Activated naive CD8-positive, alpha-beta T cell treated with anti-CD3 and anti-CD28 coated beads, Interleukin-2, amount 50 U/mL, for 24 hours (primary cell): ENCODE measurements at regions not wholly inside any gene's neighbourhood (a gene's known extent, or its start where the extent isn't known, plus 50 kb on each side); places are given as distances from the start of the nearest gene placed in this dataset.

Experiments used
- ATAC-seq: fragments of 150-1000 bp; cut with Tn5 transposase; one replicate; pipeline ENCODE4 v1.10.0; 2021
- DNase-seq: peaks from one replicate; pipeline ENCODE4 v3.0.0; 2021
- H3K27ac Mint-ChIP-seq: one replicate; pipeline ENCODE4 v1.8.0; 2021; ENCODE audit warnings: mild to moderate bottlenecking, mixed read lengths
- H3K27me3 Mint-ChIP-seq: one replicate; pipeline ENCODE4 v1.8.0; 2021; ENCODE audit warnings: mixed read lengths
- H3K36me3 Mint-ChIP-seq: one replicate; pipeline ENCODE4 v1.8.0; 2021; ENCODE audit warnings: low read depth, mixed read lengths
- H3K4me1 Mint-ChIP-seq: one replicate; pipeline ENCODE4 v1.8.0; 2021; ENCODE audit warnings: mixed read lengths
- H3K4me3 Mint-ChIP-seq: one replicate; pipeline ENCODE4 v1.8.0; 2021; ENCODE audit warnings: mild to moderate bottlenecking, moderate library complexity, mixed read lengths
- H3K9me3 Mint-ChIP-seq: one replicate; pipeline ENCODE4 v1.8.0; 2021; ENCODE audit warnings: mixed read lengths

DNA sequence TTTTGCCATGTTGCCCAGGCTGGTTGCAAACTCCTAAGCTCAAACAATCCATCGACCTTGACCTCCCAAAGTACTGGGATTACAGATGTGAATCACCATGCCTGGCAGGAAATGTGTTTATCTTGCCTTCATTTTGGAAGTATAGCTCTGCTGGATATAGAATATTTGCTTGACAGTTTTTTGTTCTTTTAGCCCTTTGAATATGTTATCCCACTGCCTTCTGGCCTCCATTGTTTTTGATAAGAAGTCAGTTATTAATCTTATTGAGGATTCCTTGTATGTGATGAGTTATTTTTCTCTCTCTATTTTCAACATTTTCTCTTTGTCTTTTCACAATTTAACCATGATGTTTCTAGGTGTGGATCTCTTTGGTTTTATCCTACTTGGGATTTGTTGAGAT lies 112.9 kb upstream of the RAB3GAP2 start:
- Mint-ChIP-seq H3K27me3 (peaks cover 3% of the 10 kb centered on the region), H3K9me3 (peaks cover 8% of the 10 kb centered on the region), H3K4me1 (no peaks in the 10 kb centered on the region), H3K4me3 (no peak overlapping the region), H3K36me3 (no peaks in the 10 kb centered on the region), H3K27ac (no peak overlapping the region)
- ATAC-seq, result no peak
- no peak for DNase-seq

DNA sequence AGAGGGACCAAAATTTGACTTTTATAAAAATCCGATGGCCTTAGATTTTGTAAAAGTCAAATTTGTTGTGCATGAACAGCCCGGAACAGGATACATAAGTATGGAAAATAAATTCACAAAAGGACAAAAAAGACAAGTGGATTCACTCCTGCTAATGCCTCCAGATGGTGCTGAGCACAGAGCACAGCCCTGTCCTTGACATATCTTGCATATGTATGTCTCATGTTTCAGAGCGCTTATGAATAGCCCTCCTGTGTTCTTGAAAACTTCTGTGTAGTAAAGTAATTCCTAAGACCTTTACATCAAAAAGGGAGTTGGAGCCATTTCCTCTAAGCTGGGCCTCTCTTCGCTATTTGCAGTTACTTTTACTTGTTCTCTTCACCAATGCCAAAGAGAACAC lies 110.7 kb upstream of the RAB3GAP2 start:
- H3K27ac Mint-ChIP-seq, result no peak overlapping the region
- H3K9me3 Mint-ChIP-seq, result peaks cover 12% of the 10 kb centered on the region
- peaks cover 6% of the 10 kb centered on the region for H3K27me3 Mint-ChIP-seq
- H3K4me3 Mint-ChIP-seq, result no peak overlapping the region
- DNase-seq (no peak), ATAC-seq (no peak)
- no peaks in the 10 kb centered on the region for H3K36me3 Mint-ChIP-seq
- H3K4me1 Mint-ChIP-seq, result no peaks in the 10 kb centered on the region

DNA sequence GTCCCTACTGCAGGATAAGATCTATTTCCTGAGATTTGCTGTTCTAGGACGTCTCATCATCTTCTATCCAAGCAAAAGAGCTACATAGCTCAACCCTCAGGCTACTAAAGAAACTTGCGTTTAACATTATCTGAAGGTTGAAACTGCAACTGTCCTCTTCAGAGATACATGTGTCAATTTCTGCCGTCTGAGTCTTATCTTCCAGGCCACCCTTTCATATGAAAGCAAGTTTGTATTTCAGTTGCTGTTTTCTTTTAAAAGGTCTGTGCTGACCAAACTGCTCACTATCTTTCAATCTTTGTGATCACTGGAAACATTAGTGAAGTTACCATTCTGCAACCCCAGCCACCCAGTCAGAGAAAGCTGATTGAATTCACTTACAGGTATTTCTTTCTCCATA lies 108.6 kb upstream of the RAB3GAP2 start:
- Mint-ChIP-seq H3K4me1 (no peaks in the 10 kb centered on the region), H3K4me3 (no peak overlapping the region), H3K36me3 (no peaks in the 10 kb centered on the region), H3K9me3 (peaks cover 12% of the 10 kb centered on the region), H3K27me3 (peaks cover 6% of the 10 kb centered on the region), H3K27ac (no peak overlapping the region)
- ATAC-seq, result no peak
- DNase-seq, result no peak

DNA sequence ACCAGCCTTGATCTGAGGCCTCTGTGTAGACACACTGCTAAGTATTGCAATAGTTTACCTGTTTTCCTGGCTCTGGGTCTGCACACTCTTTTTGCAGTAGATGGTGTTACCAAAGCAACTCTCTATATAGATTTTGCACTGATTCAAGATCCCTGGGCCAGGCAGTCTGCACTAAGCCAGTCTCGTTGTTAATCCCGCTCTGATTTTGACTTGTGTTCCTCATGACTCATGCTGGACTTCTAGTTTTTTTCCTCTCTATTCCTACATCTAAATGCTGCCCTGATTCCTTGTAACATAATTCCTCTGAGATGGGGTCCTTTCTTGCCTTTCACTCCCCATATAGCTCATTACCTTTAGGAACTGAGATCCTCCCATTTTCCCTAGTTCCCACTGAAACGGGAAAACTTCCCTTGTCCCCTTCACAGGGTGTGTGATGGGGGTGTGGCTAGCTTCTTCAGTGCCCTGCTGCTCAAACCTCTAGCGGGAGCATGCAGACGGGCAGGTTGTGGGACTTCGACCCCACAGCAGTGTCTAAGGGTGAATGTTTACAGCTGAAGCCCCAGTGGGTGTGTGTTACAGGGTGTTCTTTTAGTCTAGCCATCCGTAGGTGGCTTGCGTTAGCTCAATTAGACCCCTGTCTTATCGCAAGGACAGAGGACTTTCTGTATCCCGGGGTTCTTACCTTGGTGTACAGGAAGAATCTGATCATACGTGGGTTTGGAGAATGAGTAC lies 106.5 kb upstream of the RAB3GAP2 start:
- DNase-seq (no peak), ATAC-seq (no peak)
- peaks cover 9% of the 10 kb centered on the region for H3K9me3 Mint-ChIP-seq
- no peak overlapping the region for H3K27ac Mint-ChIP-seq
- no peaks in the 10 kb centered on the region for H3K36me3 Mint-ChIP-seq
- H3K4me3 Mint-ChIP-seq, result no peak overlapping the region
- peaks cover 5% of the 10 kb centered on the region for H3K27me3 Mint-ChIP-seq
- H3K4me1 Mint-ChIP-seq, result no peaks in the 10 kb centered on the region

DNA sequence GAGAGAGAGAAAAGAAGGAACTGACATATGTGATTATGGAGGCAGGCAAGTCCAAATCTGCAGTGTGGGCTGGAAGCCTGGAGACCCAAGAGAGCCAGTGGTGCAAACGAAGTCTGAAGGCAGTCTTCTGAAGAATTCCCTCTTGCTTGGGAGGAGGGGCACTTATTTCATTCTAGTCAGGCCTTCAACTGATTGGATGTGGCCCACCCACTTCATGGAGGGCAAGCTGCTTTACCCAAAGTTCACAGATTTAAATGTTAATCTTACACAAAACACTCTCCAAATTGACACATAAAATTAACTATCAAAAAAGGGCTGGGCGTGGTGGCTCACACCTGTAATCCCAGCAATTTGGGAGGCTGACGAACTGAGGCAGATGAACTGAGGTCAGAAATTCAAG lies 103.5 kb upstream of the RAB3GAP2 start:
- Mint-ChIP-seq H3K4me3 (no peak overlapping the region), H3K27ac (no peak overlapping the region), H3K4me1 (no peaks in the 10 kb centered on the region), H3K36me3 (no peaks in the 10 kb centered on the region), H3K9me3 (peaks cover 9% of the 10 kb centered on the region), H3K27me3 (peaks cover 5% of the 10 kb centered on the region)
- DNase-seq, result no peak
- ATAC-seq, result no peak

DNA sequence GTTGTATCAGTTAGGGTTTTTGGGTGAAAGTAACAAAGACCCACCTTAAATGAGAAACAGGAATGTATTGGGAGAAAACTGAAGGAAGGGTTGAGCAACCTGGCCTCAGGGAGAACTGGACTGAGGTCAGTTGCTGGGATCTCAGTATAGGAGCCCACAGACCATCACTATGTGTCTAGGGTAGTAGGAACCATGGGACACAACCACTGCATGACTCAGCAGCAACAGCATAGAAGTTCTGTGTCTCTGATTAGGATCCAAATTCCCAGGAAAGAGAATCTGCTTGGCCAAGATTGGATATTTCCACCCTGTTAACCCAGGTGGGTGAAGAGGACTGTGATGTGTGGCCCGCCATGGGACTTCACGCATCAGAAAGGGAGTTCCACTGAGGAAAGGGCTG lies 102.2 kb upstream of the RAB3GAP2 start:
- DNase-seq (no peak), ATAC-seq (no peak)
- peaks cover 2% of the 10 kb centered on the region for H3K27me3 Mint-ChIP-seq
- H3K27ac Mint-ChIP-seq, result no peak overlapping the region
- H3K4me1 Mint-ChIP-seq, result no peaks in the 10 kb centered on the region
- no peaks in the 10 kb centered on the region for H3K36me3 Mint-ChIP-seq
- H3K4me3 Mint-ChIP-seq, result no peak overlapping the region
- H3K9me3 Mint-ChIP-seq, result peaks cover 4% of the 10 kb centered on the region

DNA sequence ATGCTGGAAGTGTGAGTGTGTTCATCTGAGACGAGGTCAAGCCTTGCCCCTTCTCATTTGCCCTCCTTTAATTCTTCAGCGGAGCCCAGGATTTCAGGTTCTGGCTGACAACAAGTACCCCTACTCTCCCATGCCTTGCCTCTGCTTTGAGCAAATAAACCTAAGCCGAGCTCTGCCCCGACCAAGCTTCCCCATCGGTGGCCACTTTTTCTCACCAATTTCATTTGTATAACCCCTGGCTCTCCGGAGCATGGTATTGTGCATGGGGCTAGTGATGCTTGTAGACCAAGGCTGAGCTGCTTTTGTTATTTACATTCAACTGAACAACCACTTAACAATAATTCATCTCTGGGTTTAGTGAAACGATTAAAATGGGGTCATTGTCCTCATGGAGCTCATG lies 100.2 kb upstream of the RAB3GAP2 start:
- no peak for DNase-seq
- H3K27me3 Mint-ChIP-seq, result peaks cover 5% of the 10 kb centered on the region
- no peak overlapping the region for H3K27ac Mint-ChIP-seq
- no peaks in the 10 kb centered on the region for H3K36me3 Mint-ChIP-seq
- ATAC-seq, result no peak
- no peak overlapping the region for H3K4me3 Mint-ChIP-seq
- H3K9me3 Mint-ChIP-seq, result peaks cover 4% of the 10 kb centered on the region
- H3K4me1 Mint-ChIP-seq, result no peaks in the 10 kb centered on the region

DNA sequence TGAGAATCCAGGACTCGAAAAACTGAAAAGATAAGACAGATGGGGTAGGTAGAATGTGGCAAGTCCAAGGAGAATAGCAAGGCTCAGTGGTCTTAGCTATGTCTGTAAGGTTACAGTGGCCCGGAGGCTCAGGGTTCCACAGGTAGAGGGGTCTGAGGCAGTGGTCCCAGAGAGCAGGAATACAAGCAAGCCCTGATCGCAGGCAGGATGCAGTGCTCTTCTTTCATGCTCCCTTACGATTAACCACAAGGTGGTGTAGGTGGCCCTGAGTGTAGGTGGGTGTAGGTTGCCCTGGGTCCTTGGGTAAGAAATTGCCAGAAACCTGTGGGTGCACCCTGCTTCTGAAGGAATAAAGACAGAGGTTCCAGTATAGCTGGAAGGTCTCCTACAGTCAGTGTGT lies 99.1 kb upstream of the RAB3GAP2 start:
- no peaks in the 10 kb centered on the region for H3K4me1 Mint-ChIP-seq
- no peak for ATAC-seq
- H3K4me3 Mint-ChIP-seq, result no peak overlapping the region
- peaks cover 5% of the 10 kb centered on the region for H3K27me3 Mint-ChIP-seq
- H3K27ac Mint-ChIP-seq, result no peak overlapping the region
- H3K36me3 Mint-ChIP-seq, result no peaks in the 10 kb centered on the region
- DNase-seq, result no peak
- H3K9me3 Mint-ChIP-seq, result peaks cover 7% of the 10 kb centered on the region

DNA sequence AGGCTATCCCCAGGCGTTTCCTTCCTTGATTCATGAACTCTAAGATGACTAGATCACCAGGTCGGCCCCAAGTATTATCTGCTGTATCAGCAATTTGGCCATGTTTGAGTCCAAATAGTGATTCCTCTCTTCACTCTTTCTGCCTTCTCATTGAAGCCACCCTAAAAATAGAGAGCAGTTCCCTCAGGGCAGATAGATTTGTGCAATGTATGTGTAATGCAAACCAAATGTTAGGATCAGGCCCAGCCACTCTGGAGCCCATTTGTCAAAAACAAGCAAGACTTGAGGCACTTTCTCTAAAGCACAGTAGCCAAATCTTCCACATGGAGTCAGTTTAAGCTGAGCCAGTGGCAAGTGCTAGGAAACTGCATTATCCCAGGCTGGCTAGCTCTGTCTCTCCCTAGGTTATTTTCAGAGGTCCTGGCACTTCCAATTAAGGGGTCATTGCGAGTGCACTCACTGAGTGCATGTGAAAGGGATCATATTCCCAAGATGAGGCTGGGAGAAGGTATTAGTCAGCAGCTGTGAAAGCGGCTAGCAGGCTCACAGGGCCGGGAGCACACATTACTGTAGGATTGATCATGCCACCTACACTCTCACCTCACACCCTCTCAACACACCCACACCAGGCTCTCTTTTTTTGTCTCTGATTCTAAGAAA lies 97.9 kb upstream of the RAB3GAP2 start:
- no peaks in the 10 kb centered on the region for H3K36me3 Mint-ChIP-seq
- H3K27me3 Mint-ChIP-seq, result peaks cover 11% of the 10 kb centered on the region
- DNase-seq, result no peak

DNA sequence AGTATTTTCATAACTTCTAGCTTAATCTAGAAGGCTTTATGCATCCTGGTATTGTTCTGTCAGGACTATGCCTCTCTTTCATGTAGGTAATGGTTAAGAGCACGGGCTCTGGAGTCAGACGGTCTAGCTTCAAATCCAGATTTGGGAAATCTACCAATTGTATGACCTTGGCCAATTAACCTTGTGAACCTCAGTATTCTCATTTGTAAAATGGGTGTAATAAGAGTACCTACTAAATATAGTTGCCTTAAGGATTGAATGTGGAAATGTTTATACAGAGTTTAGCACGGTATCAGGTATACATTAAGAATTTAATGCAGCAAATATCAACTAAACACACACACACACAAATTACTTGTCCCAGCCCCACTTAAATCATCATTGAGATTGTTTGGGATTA lies 97.3 kb upstream of the RAB3GAP2 start:
- Mint-ChIP-seq H3K36me3 (no peaks in the 10 kb centered on the region), H3K9me3 (peaks cover 3% of the 10 kb centered on the region), H3K4me3 (no peak overlapping the region), H3K27ac (no peak overlapping the region), H3K27me3 (peaks cover 15% of the 10 kb centered on the region), H3K4me1 (no peaks in the 10 kb centered on the region)
- no peak for ATAC-seq
- DNase-seq, result no peak

More for the DNA sequence above, 97.9 kb upstream of the RAB3GAP2 start:
- ATAC-seq, result no peak
- Mint-ChIP-seq H3K27ac (no peak overlapping the region), H3K4me3 (no peak overlapping the region), H3K9me3 (peaks cover 3% of the 10 kb centered on the region), H3K4me1 (no peaks in the 10 kb centered on the region)

DNA sequence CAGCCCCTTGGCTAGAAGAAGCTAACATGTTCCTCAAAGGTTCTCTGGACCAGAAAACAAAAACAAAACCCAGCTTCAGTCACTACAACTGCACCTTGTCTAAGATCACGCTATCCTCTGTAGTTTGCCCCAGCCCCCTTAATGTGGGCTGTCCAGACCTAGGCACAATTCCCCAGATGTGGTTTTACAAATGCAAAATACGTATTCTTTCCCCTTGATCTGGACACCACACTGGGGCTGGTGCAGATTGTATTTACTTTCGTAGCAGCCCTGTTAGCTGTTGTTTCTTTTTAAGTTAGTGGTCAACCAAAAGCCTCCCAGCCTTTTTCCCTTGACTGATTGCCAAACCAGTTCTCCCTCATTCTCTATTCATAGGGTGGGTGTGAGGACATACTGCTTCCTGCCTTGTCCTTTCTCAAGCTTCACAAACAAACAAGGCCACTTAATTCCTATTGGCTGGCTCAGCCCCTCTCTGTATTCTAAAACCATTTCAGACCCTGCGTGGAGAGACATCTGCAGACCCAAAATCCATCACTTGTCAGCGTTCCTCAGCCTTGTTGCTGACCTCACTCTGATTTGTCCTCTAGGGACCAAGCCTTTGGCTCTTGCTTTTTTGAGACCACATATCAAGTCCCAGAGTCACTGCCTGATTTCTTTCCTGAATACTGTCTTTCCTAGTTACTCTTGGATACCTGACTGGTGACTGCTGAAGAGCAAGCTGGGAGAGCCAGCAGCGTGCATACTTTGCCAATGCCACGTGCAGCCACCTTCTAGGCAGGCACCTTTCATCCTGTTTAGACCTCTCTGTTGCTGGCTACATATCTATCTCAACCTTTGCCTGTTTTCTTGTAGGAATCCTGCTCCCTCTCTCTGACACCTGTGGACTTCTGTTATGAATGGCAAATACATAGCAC lies 96.4 kb upstream of the RAB3GAP2 start:
- DNase-seq (no peak), ATAC-seq (no peak)
- Mint-ChIP-seq H3K9me3 (peaks cover 3% of the 10 kb centered on the region), H3K36me3 (no peaks in the 10 kb centered on the region), H3K27ac (no peak overlapping the region), H3K27me3 (peaks cover 15% of the 10 kb centered on the region), H3K4me1 (no peaks in the 10 kb centered on the region), H3K4me3 (no peak overlapping the region)

DNA sequence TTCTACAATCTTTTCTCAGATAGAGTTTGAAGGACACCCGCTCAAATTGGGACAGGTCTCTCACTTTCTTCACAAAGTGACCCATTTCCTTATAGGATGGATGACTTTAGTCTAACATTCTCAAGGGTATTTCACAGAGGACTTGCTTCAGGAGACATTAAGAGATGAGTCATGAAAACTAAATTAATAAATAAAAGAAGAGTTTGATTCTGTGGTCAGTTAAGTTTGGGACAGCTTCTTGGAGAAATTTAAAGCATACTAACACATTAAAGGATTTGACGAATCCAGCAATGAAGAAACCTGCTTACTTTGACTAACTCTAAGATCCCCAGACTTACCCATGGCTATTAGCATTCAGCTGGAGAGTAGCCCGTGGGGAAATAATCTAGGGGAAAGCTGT lies 95.6 kb upstream of the RAB3GAP2 start:
- Mint-ChIP-seq H3K4me3 (no peak overlapping the region), H3K27me3 (peaks cover 15% of the 10 kb centered on the region), H3K9me3 (peaks cover 3% of the 10 kb centered on the region), H3K36me3 (no peaks in the 10 kb centered on the region), H3K4me1 (no peaks in the 10 kb centered on the region), H3K27ac (no peak overlapping the region)
- DNase-seq (no peak), ATAC-seq (no peak)

DNA sequence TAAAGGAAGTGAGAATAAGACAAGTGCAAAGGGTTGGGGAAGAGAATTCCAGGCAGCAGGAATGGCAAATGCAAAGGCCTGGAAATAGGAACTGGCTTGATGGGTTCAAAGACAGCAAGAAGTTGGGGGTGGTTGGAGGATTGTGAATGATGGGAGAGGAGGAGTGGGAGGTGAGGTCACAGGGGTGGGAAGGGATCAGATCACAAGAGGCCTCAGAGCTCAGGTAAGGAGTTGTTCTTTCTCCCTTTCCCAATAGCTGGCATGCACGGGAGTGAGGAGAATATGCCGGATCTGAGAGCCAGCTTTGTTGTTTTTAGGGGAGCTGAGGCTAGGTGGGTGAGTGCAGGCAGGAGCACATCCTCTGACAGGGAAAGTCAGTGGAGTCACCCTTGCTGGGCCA lies 94.0 kb upstream of the RAB3GAP2 start:
- peaks cover 15% of the 10 kb centered on the region for H3K27me3 Mint-ChIP-seq
- H3K9me3 Mint-ChIP-seq, result peaks cover 3% of the 10 kb centered on the region
- no peaks in the 10 kb centered on the region for H3K4me1 Mint-ChIP-seq
- H3K27ac Mint-ChIP-seq, result no peak overlapping the region
- ATAC-seq (no peak), DNase-seq (no peak)
- no peaks in the 10 kb centered on the region for H3K36me3 Mint-ChIP-seq
- H3K4me3 Mint-ChIP-seq, result no peak overlapping the region

DNA sequence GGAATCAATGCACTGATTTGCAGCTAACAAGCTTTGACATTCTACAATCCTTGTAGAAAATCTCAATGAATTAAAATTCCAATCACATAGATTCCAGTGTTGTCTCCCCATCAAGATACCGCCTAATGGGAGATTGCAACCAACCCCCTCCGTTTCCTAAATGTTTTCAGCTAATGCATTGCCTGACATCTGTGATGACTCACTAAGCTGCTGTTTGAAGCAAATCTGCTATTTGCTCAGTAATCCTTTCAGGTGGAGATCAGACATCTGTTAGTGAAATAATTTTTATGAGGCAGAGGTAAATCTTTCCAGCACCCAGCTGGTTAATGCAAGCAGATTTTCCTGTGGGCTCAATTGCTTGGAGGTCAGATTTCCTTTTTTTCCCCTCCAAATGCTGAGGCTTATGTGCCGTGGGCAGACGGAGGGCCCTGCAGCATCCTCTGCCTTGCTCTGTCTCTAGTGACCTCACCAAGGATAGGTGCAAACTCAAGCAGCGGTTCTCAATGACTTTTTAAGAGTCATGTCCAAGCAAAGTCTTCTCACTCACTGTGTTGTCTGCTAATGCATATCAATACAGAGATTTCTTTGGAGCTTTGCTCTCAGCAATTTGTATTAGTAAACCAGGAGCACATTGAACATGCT lies 91.1 kb upstream of the RAB3GAP2 start:
- Mint-ChIP-seq H3K27ac (no peak overlapping the region), H3K4me1 (no peaks in the 10 kb centered on the region), H3K36me3 (no peaks in the 10 kb centered on the region), H3K9me3 (peaks cover 3% of the 10 kb centered on the region), H3K4me3 (no peak overlapping the region), H3K27me3 (peaks cover 10% of the 10 kb centered on the region)
- no peak for DNase-seq
- no peak for ATAC-seq
